HEK293 (cell line): ENCODE measurements at regions not wholly inside any gene's neighbourhood (a gene's known extent, or its start where the extent isn't known, plus 50 kb on each side); places are given as distances from the start of the nearest gene placed in this dataset.

Experiments used
- CTCF ChIA-PET: fragments of 350-600 bp; formaldehyde crosslinking; extraction: SDS; loops from one replicate; lab custom pipeline; 2021; ENCODE audit warnings: antibody characterized with exemption; lab: Yijun Ruan, JAX
- POLR2A ChIA-PET: fragments of 300-600 bp; formaldehyde crosslinking; extraction: SDS; loops from one replicate; lab custom pipeline; 2020; ENCODE audit warnings: antibody characterized with exemption, inconsistent platforms; lab: Yijun Ruan, JAX
- H3K27ac ChIP-seq: fragments of 200-500 bp; sonication (Bioruptor generic); 2 replicates; pipeline ENCODE4 v1.5.1; 2014; ENCODE audit warnings: low read depth, low read length, control low read depth, inconsistent platforms; ENCODE audit errors: extremely low read depth
- H3K36me3 ChIP-seq, 2 experiments: fragments of 200-500 bp in 1 of 2; sonication (Bioruptor generic) in 1 of 2; 1 replicate in 1 of 2; 2 replicates in 1 of 2; pipeline ENCODE4 v1.5.1; 2014 to 2017; ENCODE audit warnings: inconsistent platforms in 2 of 2, low read length in 2 of 2; ENCODE audit not compliant: control insufficient read depth in 2 of 2, insufficient read depth in 1 of 2
- H3K4me1 ChIP-seq: fragments of 200-500 bp; sonication (Bioruptor generic); 2 replicates; pipeline ENCODE4 v1.5.1; 2014; ENCODE audit warnings: mild to moderate bottlenecking, low read length, inconsistent platforms; ENCODE audit not compliant: control insufficient read depth, insufficient read depth
- H3K4me3 ChIP-seq: 2 replicates; pipeline ENCODE4 v1.5.1; 2011; ENCODE audit warnings: low read depth, mild to moderate bottlenecking, control low read depth, low read length, moderate library complexity
- H3K9me3 ChIP-seq: fragments of 200-500 bp; sonication (Bioruptor generic); 2 replicates; pipeline ENCODE4 v1.5.1; 2014; ENCODE audit warnings: low read depth, low read length, inconsistent platforms; ENCODE audit not compliant: control insufficient read depth, insufficient read depth
- GLIS2 ChIP-seq: fragments of 450-650 bp; formaldehyde crosslinking; IDR thresholded peaks from 2 replicates; pipeline ENCODE4 v1.5.1; 2016; ENCODE audit warnings: missing biosample characterization, missing genetic modification characterization
- HOXA7 ChIP-seq: sonication (generic); formaldehyde crosslinking; IDR thresholded peaks from 2 replicates; pipeline ENCODE4 v1.8.1; 2022; ENCODE audit warnings: missing genetic modification reagents, borderline replicate concordance
- PRDM1 ChIP-seq: fragments of 450-650 bp; formaldehyde crosslinking; IDR thresholded peaks from 2 replicates; pipeline ENCODE4; 2016; ENCODE audit warnings: missing biosample characterization, missing genetic modification characterization
- SCRT1 ChIP-seq: fragments of 450-650 bp; formaldehyde crosslinking; IDR thresholded peaks from 2 replicates; pipeline ENCODE4 v1.5.1; 2016; ENCODE audit warnings: missing biosample characterization, missing genetic modification characterization, borderline replicate concordance
- ZBTB20 ChIP-seq: fragments of 450-650 bp; formaldehyde crosslinking; IDR thresholded peaks from 2 replicates; pipeline ENCODE4 v1.5.1; 2016; ENCODE audit warnings: missing biosample characterization, missing genetic modification characterization
- ZBTB48 ChIP-seq: fragments of 450-650 bp; formaldehyde crosslinking; IDR thresholded peaks from 2 replicates; pipeline ENCODE4 v1.5.1; 2016; ENCODE audit warnings: missing biosample characterization, missing genetic modification characterization
- ZEB2 ChIP-seq: fragments of 450-650 bp; formaldehyde crosslinking; IDR thresholded peaks from 2 replicates; pipeline ENCODE4 v1.5.1; 2016; ENCODE audit warnings: missing biosample characterization, missing genetic modification characterization
- ZFP3 ChIP-seq: fragments of 450-650 bp; formaldehyde crosslinking; IDR thresholded peaks from 2 replicates; pipeline ENCODE4 v1.5.1; 2016; ENCODE audit warnings: low read depth, missing biosample characterization, missing genetic modification characterization
- ZNF10 ChIP-seq: fragments of 450-650 bp; formaldehyde crosslinking; IDR thresholded peaks from 2 replicates; pipeline ENCODE4 v1.5.1; 2017; ENCODE audit warnings: missing biosample characterization, missing genetic modification characterization
- ZNF146 ChIP-seq: fragments of 450-650 bp; formaldehyde crosslinking; IDR thresholded peaks from 2 replicates; pipeline ENCODE4 v1.5.1; 2016; ENCODE audit warnings: missing biosample characterization, missing genetic modification characterization
- ZNF16 ChIP-seq: fragments of 450-650 bp; formaldehyde crosslinking; IDR thresholded peaks from 2 replicates; pipeline ENCODE4 v1.5.1; 2016; ENCODE audit warnings: low read depth, missing biosample characterization, missing genetic modification characterization
- ZNF174 ChIP-seq: fragments of 450-650 bp; formaldehyde crosslinking; IDR thresholded peaks from 2 replicates; pipeline ENCODE4 v1.5.0; 2017; ENCODE audit warnings: missing biosample characterization, mild to moderate bottlenecking, missing genetic modification characterization
- ZNF292 ChIP-seq: fragments of 450-650 bp; formaldehyde crosslinking; IDR thresholded peaks from 2 replicates; pipeline ENCODE4 v1.5.1; 2016; ENCODE audit warnings: low read depth, missing biosample characterization, missing genetic modification characterization, borderline replicate concordance
- ZNF354C ChIP-seq: fragments of 450-650 bp; formaldehyde crosslinking; IDR thresholded peaks from 2 replicates; pipeline ENCODE4 v1.5.1; 2016; ENCODE audit warnings: missing biosample characterization, missing genetic modification characterization, low read depth, borderline replicate concordance
- ZNF366 ChIP-seq: fragments of 450-650 bp; formaldehyde crosslinking; conservative IDR thresholded peaks from 2 replicates; pipeline ENCODE4 v1.5.1; 2016; ENCODE audit warnings: missing biosample characterization, missing genetic modification characterization
- ZNF404 ChIP-seq: fragments of 450-650 bp; formaldehyde crosslinking; IDR thresholded peaks from 2 replicates; pipeline ENCODE4 v1.5.1; 2017; ENCODE audit warnings: missing biosample characterization, missing genetic modification characterization
- ZNF473 ChIP-seq: fragments of 450-650 bp; formaldehyde crosslinking; IDR thresholded peaks from 2 replicates; pipeline ENCODE4 v1.5.1; 2017; ENCODE audit warnings: missing biosample characterization, missing genetic modification characterization
- ZNF521 ChIP-seq: fragments of 450-650 bp; formaldehyde crosslinking; IDR thresholded peaks from 2 replicates; pipeline ENCODE4 v1.5.1; 2017; ENCODE audit warnings: missing biosample characterization, mild to moderate bottlenecking, missing genetic modification characterization
- ZNF561 ChIP-seq: fragments of 450-650 bp; IDR thresholded peaks from 2 replicates; pipeline ENCODE4 v1.5.1; 2018; ENCODE audit warnings: missing biosample characterization, missing genetic modification characterization, borderline replicate concordance
- ZNF596 ChIP-seq: fragments of 450-650 bp; IDR thresholded peaks from 2 replicates; pipeline ENCODE4 v1.5.0; 2018; ENCODE audit warnings: missing biosample characterization, mild to moderate bottlenecking, missing genetic modification characterization, moderate library complexity
- ZNF701 ChIP-seq: fragments of 450-650 bp; formaldehyde crosslinking; IDR thresholded peaks from 2 replicates; pipeline ENCODE4 v1.5.1; 2016; ENCODE audit warnings: missing biosample characterization, missing genetic modification characterization
- TF ChIP-seq, protein P1 (sequence below): IDR thresholded peaks from 2 replicates; pipeline ENCODE4 v1.6.1; 2011; ENCODE audit warnings: mild to moderate bottlenecking, low read depth, low read length, borderline replicate concordance
- TF ChIP-seq, protein P2 (sequence below): fragments of 450-650 bp; formaldehyde crosslinking; IDR thresholded peaks from 2 replicates; pipeline ENCODE4 v1.5.1; 2016; ENCODE audit warnings: missing biosample characterization, missing genetic modification characterization
- TF ChIP-seq, protein P3 (sequence below): fragments of 450-650 bp; formaldehyde crosslinking; conservative IDR thresholded peaks from 2 replicates; pipeline ENCODE4 v1.5.1; 2016; ENCODE audit warnings: low read depth, missing biosample characterization, missing genetic modification characterization

DNA sequence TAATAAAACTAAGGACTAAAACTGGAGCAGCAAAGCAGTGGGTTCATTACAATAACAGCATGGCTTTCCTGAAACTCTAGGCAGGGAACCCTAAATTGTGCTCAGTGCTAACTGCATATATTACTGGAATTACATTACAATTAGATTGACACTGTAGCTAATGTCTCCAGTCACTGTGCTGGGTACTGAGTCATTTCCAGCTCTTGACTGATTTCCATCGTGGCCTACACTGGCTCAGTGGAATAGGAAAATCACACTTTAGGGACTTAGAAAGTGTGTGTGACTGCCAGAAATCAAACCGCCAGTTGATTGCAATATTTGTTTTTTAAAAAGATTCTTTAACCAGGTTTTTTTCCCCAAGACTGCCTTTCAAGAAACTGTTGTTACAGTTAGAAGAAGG lies 1447.4 kb upstream of the GOT2 start (continued):
- TF ChIP-seq, protein P1, sequence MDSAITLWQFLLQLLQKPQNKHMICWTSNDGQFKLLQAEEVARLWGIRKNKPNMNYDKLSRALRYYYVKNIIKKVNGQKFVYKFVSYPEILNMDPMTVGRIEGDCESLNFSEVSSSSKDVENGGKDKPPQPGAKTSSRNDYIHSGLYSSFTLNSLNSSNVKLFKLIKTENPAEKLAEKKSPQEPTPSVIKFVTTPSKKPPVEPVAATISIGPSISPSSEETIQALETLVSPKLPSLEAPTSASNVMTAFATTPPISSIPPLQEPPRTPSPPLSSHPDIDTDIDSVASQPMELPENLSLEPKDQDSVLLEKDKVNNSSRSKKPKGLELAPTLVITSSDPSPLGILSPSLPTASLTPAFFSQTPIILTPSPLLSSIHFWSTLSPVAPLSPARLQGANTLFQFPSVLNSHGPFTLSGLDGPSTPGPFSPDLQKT: no peak
- TF ChIP-seq ZNF146 (tag by site-specific recombination) (no peak), ZNF701 (tag by site-specific recombination) (no peak)

DNA sequence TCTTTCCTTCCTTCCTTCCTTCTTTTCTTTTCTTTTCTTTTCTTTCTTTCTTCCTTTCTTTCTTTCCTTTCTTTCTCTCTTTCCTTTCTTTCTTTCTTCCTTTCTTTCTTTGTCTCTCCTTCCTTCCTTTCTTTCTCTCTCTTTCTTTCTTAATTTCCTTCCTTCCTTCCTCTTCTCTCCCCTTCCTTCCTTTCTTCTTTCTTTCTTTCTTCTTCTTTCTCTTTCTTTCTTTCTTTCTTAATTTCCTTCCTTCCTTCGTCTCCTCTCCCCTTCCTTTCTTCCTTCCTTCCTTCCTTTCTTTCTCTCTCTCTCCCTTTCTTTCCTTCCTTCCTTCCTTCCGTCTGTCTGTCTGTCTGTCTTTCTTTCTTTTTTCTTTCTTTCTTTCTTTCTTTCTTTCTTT lies 1446.5 kb upstream of the GOT2 start:
- no peaks in the 10 kb centered on the region for H3K9me3 ChIP-seq
- no peak overlapping the region for H3K27ac ChIP-seq
- H3K4me3 ChIP-seq: no peak overlapping the region
- TF ChIP-seq ZNF292 (tag by site-specific recombination) (no peak), ZNF366 (peak; percentile 71), PRDM1 (tag by site-specific recombination) (no peak), ZNF10 (tag by site-specific recombination) (no peak)
- H3K4me1 ChIP-seq: no peaks in the 10 kb centered on the region
- CTCF ChIA-PET: no interaction called here
- no peaks in the 10 kb centered on the region for H3K36me3 ChIP-seq
- POLR2A ChIA-PET: no interaction called here

DNA sequence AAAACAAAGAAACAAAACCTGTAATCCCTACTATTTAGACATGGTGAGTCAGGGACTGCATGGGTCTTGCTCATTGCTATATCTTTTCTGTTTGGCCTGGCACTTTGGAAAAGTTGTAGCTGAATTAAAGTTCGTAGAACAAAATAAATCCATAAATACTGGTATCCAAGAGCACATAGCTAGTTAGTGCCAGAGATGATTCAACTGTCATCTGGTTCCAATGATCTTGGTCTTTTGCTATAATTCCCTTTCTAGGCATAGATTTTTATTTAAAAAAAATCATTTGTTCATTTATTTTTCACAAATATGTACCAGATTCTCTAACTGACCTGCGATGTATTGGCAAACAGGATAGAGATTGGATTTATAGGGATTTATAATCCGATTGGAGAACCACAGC lies 1436.1 kb upstream of the GOT2 start:
- TF ChIP-seq ZNF354C: no peak
- TF ChIP-seq ZNF561 (tag by site-specific recombination): no peak
- no peak for TF ChIP-seq SCRT1 (tag by site-specific recombination)
- no peak for TF ChIP-seq ZNF16 (tag by site-specific recombination)
- no peak for TF ChIP-seq ZBTB48
- TF ChIP-seq, protein P2, sequence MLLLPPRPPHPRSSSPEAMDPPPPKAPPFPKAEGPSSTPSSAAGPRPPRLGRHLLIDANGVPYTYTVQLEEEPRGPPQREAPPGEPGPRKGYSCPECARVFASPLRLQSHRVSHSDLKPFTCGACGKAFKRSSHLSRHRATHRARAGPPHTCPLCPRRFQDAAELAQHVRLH (tag by site-specific recombination): no peak
- no peak for TF ChIP-seq ZNF404
- no peak for TF ChIP-seq ZFP3 (tag by site-specific recombination)
- no peak for TF ChIP-seq ZNF521 (tag by site-specific recombination)
- TF ChIP-seq ZBTB20 (tag by site-specific recombination): no peak
- TF ChIP-seq, protein P3, sequence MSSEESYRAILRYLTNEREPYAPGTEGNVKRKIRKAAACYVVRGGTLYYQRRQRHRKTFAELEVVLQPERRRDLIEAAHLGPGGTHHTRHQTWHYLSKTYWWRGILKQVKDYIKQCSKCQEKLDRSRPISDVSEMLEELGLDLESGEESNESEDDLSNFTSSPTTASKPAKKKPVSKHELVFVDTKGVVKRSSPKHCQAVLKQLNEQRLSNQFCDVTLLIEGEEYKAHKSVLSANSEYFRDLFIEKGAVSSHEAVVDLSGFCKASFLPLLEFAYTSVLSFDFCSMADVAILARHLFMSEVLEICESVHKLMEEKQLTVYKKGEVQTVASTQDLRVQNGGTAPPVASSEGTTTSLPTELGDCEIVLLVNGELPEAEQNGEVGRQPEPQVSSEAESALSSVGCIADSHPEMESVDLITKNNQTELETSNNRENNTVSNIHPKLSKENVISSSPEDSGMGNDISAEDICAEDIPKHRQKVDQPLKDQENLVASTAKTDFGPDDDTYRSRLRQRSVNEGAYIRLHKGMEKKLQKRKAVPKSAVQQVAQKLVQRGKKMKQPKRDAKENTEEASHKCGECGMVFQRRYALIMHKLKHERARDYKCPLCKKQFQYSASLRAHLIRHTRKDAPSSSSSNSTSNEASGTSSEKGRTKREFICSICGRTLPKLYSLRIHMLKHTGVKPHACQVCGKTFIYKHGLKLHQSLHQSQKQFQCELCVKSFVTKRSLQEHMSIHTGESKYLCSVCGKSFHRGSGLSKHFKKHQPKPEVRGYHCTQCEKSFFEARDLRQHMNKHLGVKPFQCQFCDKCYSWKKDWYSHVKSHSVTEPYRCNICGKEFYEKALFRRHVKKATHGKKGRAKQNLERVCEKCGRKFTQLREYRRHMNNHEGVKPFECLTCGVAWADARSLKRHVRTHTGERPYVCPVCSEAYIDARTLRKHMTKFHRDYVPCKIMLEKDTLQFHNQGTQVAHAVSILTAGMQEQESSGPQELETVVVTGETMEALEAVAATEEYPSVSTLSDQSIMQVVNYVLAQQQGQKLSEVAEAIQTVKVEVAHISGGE (tag by site-specific recombination): no peak
- TF ChIP-seq ZNF473 (tag by site-specific recombination): no peak
- no peak for TF ChIP-seq ZNF596 (tag by site-specific recombination)
- TF ChIP-seq PRDM1 (tag by site-specific recombination): no peak
- TF ChIP-seq ZEB2 (tag by site-specific recombination): no peak
- TF ChIP-seq GLIS2 (tag by site-specific recombination): no peak
- TF ChIP-seq ZNF174 (tag by site-specific recombination): no peak
- TF ChIP-seq HOXA7: no peak
- POLR2A ChIA-PET: no interaction called here
- CTCF ChIA-PET: no interaction called here
- H3K27ac ChIP-seq: no peak overlapping the region
- H3K9me3 ChIP-seq: no peaks in the 10 kb centered on the region
- no peaks in the 10 kb centered on the region for H3K36me3 ChIP-seq
- H3K4me3 ChIP-seq: no peak overlapping the region
- no peaks in the 10 kb centered on the region for H3K4me1 ChIP-seq
